Common myeloid progenitor, CD34-positive (primary cell): ENCODE measurements at regions not wholly inside any gene's neighbourhood (a gene's known extent, or its start where the extent isn't known, plus 50 kb on each side); places are given as distances from the start of the nearest gene placed in this dataset.

Source experiments
- CTCF ChIA-PET: fragments of 350-600 bp; sonication (Branson Sonifier 250); formaldehyde crosslinking; loops from one replicate; lab custom pipeline; 2021; ENCODE audit warnings: antibody characterized with exemption; lab: Charles Lee
- POLR2A ChIA-PET: fragments of 350-600 bp; sonication (Branson Sonifier 250); formaldehyde crosslinking; loops from one replicate; lab custom pipeline; 2021; ENCODE audit warnings: antibody characterized with exemption; lab: Charles Lee
- DNase-seq, 3 donors: peaks; one replicate each; pipeline versions ENCODE4 v3.0.0 to v3.0.0-alpha.2; 2013
- H3K27ac ChIP-seq, 2 experiments: 1 replicate in 1 of 2; 2 replicates in 1 of 2; pipeline ENCODE4 v1.7.0; 2013; ENCODE audit warnings: inconsistent platforms in 2 of 2, low read length in 2 of 2, mild to moderate bottlenecking in 2 of 2, low read depth in 1 of 2, moderate library complexity in 1 of 2; ENCODE audit not compliant: severe bottlenecking in 2 of 2, insufficient read depth in 1 of 2, poor library complexity in 1 of 2
- H3K27me3 ChIP-seq, 5 experiments: replicated peaks in 2 of 5; 1 replicate in 3 of 5; 2 replicates in 2 of 5; pipeline versions ENCODE4 v1.6.1 to v1.7.0; 2013; ENCODE audit warnings: low read length in 4 of 5, mild to moderate bottlenecking in 2 of 5, moderate library complexity in 2 of 5, inconsistent platforms in 1 of 5; ENCODE audit not compliant: insufficient read depth in 5 of 5, control insufficient read depth in 4 of 5
- H3K36me3 ChIP-seq, 4 experiments: 1 replicate in 2 of 4; 2 replicates in 2 of 4; pipeline versions ENCODE4 v1.6.1 to v1.7.0; 2013; ENCODE audit warnings: low read length in 3 of 4, control low read depth in 1 of 4, mild to moderate bottlenecking in 1 of 4; ENCODE audit not compliant: control insufficient read depth in 4 of 4, insufficient read depth in 4 of 4
- H3K4me1 ChIP-seq, 4 experiments: 1 replicate in 3 of 4; 2 replicates in 1 of 4; pipeline versions ENCODE4 v1.6.1 to v1.7.1; 2013; ENCODE audit warnings: low read length in 3 of 4, mild to moderate bottlenecking in 3 of 4, control low read depth in 1 of 4, inconsistent platforms in 1 of 4, moderate library complexity in 1 of 4; ENCODE audit not compliant: control insufficient read depth in 4 of 4, insufficient read depth in 4 of 4; ENCODE audit errors: control extremely low read depth in 1 of 4
- H3K4me3 ChIP-seq, 7 experiments: 1 replicate in 4 of 7; 2 replicates in 3 of 7; pipeline versions ENCODE4 v1.5.1 to v1.7.0; 2013; ENCODE audit warnings: mild to moderate bottlenecking in 7 of 7, low read length in 6 of 7, moderate library complexity in 6 of 7, inconsistent platforms in 2 of 7, low read depth in 2 of 7, control low read depth in 1 of 7; ENCODE audit not compliant: insufficient read depth in 4 of 7, control insufficient read depth in 1 of 7; ENCODE audit errors: extremely low read depth in 1 of 7
- H3K9me3 ChIP-seq, 5 experiments: 1 replicate in 4 of 5; 2 replicates in 1 of 5; pipeline versions ENCODE4 v1.6.1 to v1.7.1; 2013; ENCODE audit warnings: low read length in 4 of 5, mild to moderate bottlenecking in 2 of 5, inconsistent platforms in 1 of 5, low read depth in 1 of 5, moderate library complexity in 1 of 5; ENCODE audit not compliant: control insufficient read depth in 4 of 5, insufficient read depth in 2 of 5; ENCODE audit errors: control extremely low read depth in 1 of 5
- WGBS: methylation state at CpG from one replicate; pipeline ENCODE4 v1.1.5; 2013; ENCODE audit not compliant: insufficient coverage; 5-methylcytosine and 5-hydroxymethylcytosine counted together

GRCh38 chrX:114332766-114333165 lies 251.1 kb upstream of the HTR2C start:
- DNase-seq: peak in 2 of 3 donors; percentile 42 to 59
- CTCF ChIA-PET: no interaction called here
- Histone ChIP-seq H3K4me3 (no peak overlapping the region), H3K27me3 (no peaks in the 10 kb centered on the region), H3K9me3 (no peaks in the 10 kb centered on the region), H3K27ac (no peak overlapping the region), H3K36me3 (no peaks in the 10 kb centered on the region), H3K4me1 (no peaks in the 10 kb centered on the region)
- POLR2A ChIA-PET: no interaction called here
- no CpG with 5 or more reads among the region's 1 CpG for WGBS

DNA sequence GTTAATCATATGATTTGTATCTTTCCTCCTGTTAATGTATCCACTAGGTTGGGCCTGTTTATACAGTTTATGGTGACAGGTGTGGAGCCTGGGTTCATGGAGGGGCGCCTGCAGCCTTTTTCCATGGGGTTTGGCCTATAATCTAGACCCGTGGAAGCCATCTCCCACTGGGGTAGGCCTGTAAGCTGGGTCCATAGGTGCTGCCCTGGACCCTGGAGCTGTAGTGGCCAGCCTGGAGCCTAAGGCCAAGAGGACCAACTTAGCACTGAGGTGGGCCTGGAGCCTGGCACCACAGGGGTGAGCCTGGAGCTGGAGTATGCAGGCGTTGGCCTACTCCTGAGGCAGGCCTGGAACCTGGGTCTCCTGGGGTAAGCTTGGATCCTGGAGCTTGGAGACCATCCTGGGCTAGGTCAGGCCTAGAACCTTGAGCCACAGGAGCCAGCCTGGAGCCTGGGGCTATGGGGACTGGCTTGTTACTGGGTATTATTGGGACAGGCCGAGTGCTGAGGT lies 249.4 kb upstream of the HTR2C start:
- WGBS: 73% methylated on average over 1 of the region's 4 CpGs

DNA sequence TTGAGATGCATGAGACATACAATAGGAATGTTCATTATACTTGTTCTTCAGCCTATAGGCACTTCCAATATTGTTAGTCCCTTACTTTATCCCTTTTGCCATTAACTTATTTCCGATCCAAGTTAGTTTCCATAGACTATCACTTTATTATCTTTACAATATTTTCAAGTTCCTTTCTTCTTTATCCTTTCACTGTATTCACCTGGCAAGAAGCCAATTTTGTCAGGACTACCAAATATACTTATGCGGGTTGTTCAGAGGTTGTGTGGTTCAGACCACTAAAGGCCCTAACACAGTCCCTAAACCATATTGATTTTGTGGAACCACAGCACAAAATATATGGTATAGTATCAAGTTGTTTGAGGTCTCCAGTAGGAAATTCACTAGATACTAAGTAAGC lies 245.0 kb upstream of the HTR2C start:
- Histone ChIP-seq H3K4me1 (no peaks in the 10 kb centered on the region), H3K9me3 (no peaks in the 10 kb centered on the region), H3K36me3 (no peaks in the 10 kb centered on the region), H3K4me3 (no peak overlapping the region), H3K27me3 (peaks cover 0 to under 1% (median 0%) of the 10 kb centered on the region in 5 experiments), H3K27ac (no peak overlapping the region)
- DNase-seq: no peak
- WGBS: 100% methylated on average over 1 of the region's 2 CpGs
- ChIA-PET POLR2A (no interaction called here), CTCF (no interaction called here)

More for the DNA sequence above, 249.4 kb upstream of the HTR2C start:
- DNase-seq: no peak
- ChIA-PET POLR2A (no interaction called here), CTCF (no interaction called here)
- Histone ChIP-seq H3K4me1 (no peaks in the 10 kb centered on the region), H3K4me3 (no peak overlapping the region), H3K27ac (no peak overlapping the region), H3K27me3 (no peaks in the 10 kb centered on the region), H3K9me3 (no peaks in the 10 kb centered on the region), H3K36me3 (no peaks in the 10 kb centered on the region)

DNA sequence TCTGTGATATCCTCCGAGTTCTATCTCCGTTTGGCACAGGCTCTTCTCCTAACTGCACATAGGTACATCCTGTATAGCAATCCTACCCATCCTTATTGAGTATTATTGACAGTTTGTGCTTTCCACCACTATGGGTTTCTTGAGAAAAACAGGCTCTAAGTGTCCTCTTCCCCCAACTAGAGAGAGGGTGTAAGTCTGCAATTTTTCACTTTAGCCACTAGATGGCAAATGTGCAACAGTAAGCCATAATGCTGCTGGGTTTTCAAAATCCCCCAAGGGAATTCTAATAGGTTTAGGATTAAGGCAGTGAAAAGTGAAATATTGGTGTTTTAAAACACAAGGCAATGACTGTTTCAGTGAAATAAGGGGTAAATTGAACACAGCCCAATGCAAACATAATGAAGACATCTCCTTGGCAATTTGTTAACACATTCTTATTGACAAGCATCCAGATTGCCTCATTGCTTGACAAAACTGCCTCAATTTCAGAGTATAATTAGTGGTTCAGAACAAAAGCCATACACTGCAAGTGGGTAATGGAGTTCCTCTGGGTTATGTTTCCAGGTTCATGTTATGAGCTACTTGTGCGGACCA lies 239.0 kb upstream of the HTR2C start:
- peak; percentile 25 to 52 (median 50) for DNase-seq
- Histone ChIP-seq H3K9me3 (no peaks in the 10 kb centered on the region), H3K4me1 (no peaks in the 10 kb centered on the region), H3K36me3 (no peaks in the 10 kb centered on the region), H3K4me3 (no peak overlapping the region), H3K27me3 (peaks cover 0 to 6% (median 0%) of the 10 kb centered on the region in 5 experiments), H3K27ac (no peak overlapping the region)
- ChIA-PET POLR2A (no interaction called here), CTCF (no interaction called here)
- no CpG with 5 or more reads among the region's 3 CpGs for WGBS

DNA sequence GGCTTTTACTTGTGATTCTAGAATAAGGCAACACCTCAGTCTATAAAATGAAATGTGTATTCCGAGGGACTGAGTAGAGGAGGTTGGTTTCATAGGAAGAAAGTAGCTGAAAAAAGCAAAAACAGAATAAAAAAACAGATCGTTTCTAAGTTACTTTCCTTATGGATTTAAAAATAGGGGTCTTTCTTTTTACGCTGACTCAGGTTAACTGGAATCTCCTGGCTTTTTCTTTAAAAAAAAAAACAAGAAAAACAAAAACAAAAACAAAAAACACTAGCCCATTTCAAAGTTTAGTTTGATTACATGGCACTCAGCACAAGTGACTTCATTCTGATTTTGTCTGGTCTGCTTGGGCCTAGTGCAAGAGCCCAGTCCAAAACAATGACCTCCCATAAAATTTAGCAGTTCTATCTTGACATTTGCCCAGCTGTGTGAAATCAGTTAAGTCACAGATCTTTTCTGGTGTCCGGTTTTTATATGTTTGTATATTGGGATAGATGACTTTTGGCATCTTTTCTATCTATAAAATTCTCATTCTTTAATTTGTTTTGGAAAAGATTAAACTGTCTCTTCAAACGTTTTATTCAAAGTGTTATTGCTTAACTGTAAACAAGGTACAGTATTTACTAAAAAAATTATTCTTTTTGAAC lies 222.7 kb upstream of the HTR2C start:
- H3K9me3 ChIP-seq: no peaks in the 10 kb centered on the region
- H3K27ac ChIP-seq: no peak overlapping the region
- ChIA-PET CTCF (no interaction called here), POLR2A (no interaction called here)
- H3K4me3 ChIP-seq: no peak overlapping the region
- DNase-seq: no peak
- H3K4me1 ChIP-seq: peaks cover 0 to 5% (median 0%) of the 10 kb centered on the region in 4 experiments
- no peaks in the 10 kb centered on the region for H3K36me3 ChIP-seq
- WGBS: 83% methylated on average over 2 of the region's 5 CpGs
- H3K27me3 ChIP-seq: no peaks in the 10 kb centered on the region

GRCh38 chrX:114363346-114363745 lies 220.5 kb upstream of the HTR2C start:
- H3K27ac ChIP-seq: no peak overlapping the region
- 88% methylated on average over 1 of the region's 1 CpG for WGBS
- ChIA-PET POLR2A (no interaction called here), CTCF (no interaction called here)
- H3K27me3 ChIP-seq: no peaks in the 10 kb centered on the region
- H3K4me1 ChIP-seq: peaks cover 0 to 5% (median 0%) of the 10 kb centered on the region in 4 experiments
- H3K4me3 ChIP-seq: no peak overlapping the region
- no peaks in the 10 kb centered on the region for H3K36me3 ChIP-seq
- no peak for DNase-seq
- H3K9me3 ChIP-seq: no peaks in the 10 kb centered on the region

DNA sequence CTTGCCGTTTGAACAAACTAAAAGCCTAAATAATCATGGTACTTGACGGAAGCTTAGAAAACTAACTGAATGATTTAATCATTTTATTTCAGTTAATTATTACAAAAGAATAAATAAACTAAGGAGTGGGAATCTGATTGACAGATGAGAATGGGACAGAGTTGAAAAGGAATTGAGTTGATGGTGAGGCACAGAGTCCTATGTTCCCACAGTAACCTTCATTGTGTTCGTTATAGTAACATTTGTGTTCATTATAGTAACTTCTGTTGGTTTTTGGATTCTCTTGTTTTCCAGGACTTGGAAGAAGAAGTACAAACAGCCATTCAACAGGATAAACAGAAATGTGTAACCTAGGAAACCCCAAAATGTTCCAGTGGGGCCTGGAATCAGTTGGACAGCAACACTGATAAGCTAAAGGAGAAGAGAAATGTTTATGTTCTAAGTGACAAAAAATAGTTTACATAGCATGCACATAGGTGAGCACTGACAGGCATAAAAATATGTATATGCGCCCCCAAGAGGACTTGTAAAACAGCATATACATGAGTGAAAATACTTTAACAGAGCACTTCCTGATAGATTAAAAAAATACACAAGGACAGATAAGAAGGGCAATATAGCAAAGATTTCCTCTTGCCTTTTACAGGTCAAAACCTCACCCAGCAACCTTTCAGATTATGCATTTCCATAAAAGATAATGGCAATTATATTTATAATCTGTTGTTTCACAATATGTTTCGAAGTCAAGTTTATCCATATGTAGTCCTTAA lies 218.6 kb upstream of the HTR2C start:
- no peaks in the 10 kb centered on the region for H3K9me3 ChIP-seq
- peaks cover 0 to 5% (median 0%) of the 10 kb centered on the region in 4 experiments for H3K4me1 ChIP-seq
- CTCF ChIA-PET: no interaction called here
- H3K36me3 ChIP-seq: no peaks in the 10 kb centered on the region
- POLR2A ChIA-PET: no interaction called here
- no CpG with 5 or more reads among the region's 5 CpGs for WGBS
- H3K27me3 ChIP-seq: no peaks in the 10 kb centered on the region
- H3K4me3 ChIP-seq: no peak overlapping the region
- no peak for DNase-seq
- no peak overlapping the region for H3K27ac ChIP-seq
